HFFc6 (cell line): ENCODE measurements at regions not wholly inside any gene's neighbourhood (a gene's known extent, or its start where the extent isn't known, plus 50 kb on each side); places are given as distances from the start of the nearest gene placed in this dataset.

ENCODE experiments used
- DNase-seq: peaks from one replicate; pipeline ENCODE4 v3.0.0-alpha.2; 2018
- H3K27ac Mint-ChIP-seq: 2 replicates; pipeline ENCODE4 v1.8.0; 2020; ENCODE audit warnings: mild to moderate bottlenecking, mixed read lengths
- H3K27me3 Mint-ChIP-seq: 2 replicates; pipeline ENCODE4 v1.8.0; 2021; ENCODE audit warnings: mild to moderate bottlenecking, moderate library complexity, mixed read lengths; ENCODE audit not compliant: insufficient read depth
- H3K36me3 Mint-ChIP-seq: 2 replicates; pipeline ENCODE4 v1.8.0; 2021; ENCODE audit warnings: low read depth, mixed read lengths
- H3K4me1 Mint-ChIP-seq: 2 replicates; pipeline ENCODE4 v1.8.0; 2020; ENCODE audit warnings: low read depth, mixed read lengths
- H3K4me3 Mint-ChIP-seq: 2 replicates; pipeline ENCODE4 v1.8.0; 2020; ENCODE audit warnings: mild to moderate bottlenecking, moderate library complexity, mixed read lengths
- H3K9me3 Mint-ChIP-seq: 2 replicates; pipeline ENCODE4 v1.8.0; 2020; ENCODE audit warnings: mild to moderate bottlenecking, mixed read lengths
- CTCF ChIP-seq: fragments of 200-600 bp; sonication (generic); IDR thresholded peaks from 2 replicates; pipeline ENCODE4 v1.5.0; 2021; ENCODE audit warnings: antibody characterized with exemption, mild to moderate bottlenecking

- no peak for TF ChIP-seq CTCF
- no peak for DNase-seq
- Mint-ChIP-seq H3K4me1 (no peaks in the 10 kb centered on the region), H3K36me3 (0 out of 2 replicates have a peak, but pooled peaks cover 8% of the 10 kb centered on the region), H3K27me3 (no peaks in the 10 kb centered on the region; the same call in none of the 2 replicates), H3K9me3 (peaks cover 60% of the 10 kb centered on the region), H3K27ac (no peak overlapping the region), H3K4me3 (no peak overlapping the region)
These were observed 697.3 kb downstream of the NR2F2 start for GRCh38 chr15:97027772-97028171.

- no peak for DNase-seq
- H3K36me3 Mint-ChIP-seq, result 0 out of 2 replicates have a peak, but pooled peaks cover 8% of the 10 kb centered on the region
- H3K27ac Mint-ChIP-seq, result no peak overlapping the region
- H3K4me1 Mint-ChIP-seq, result no peaks in the 10 kb centered on the region
- peaks cover 58% of the 10 kb centered on the region for H3K9me3 Mint-ChIP-seq
- TF ChIP-seq CTCF, result no peak
- no peak overlapping the region for H3K4me3 Mint-ChIP-seq
- no peaks in the 10 kb centered on the region; the same call in 1 of the 2 replicates for H3K27me3 Mint-ChIP-seq
These were observed 699.8 kb downstream of the NR2F2 start for GRCh38 chr15:97030251-97030650.

GRCh38 chr15:97036301-97036700 lies 705.8 kb downstream of the NR2F2 start:
- 0 out of 2 replicates have a peak, but pooled peaks cover under 1% of the 10 kb centered on the region for H3K36me3 Mint-ChIP-seq
- H3K27ac Mint-ChIP-seq, result no peak overlapping the region
- no peak for TF ChIP-seq CTCF
- H3K9me3 Mint-ChIP-seq, result peaks cover 35% of the 10 kb centered on the region
- H3K4me1 Mint-ChIP-seq, result no peaks in the 10 kb centered on the region
- H3K27me3 Mint-ChIP-seq, result no peaks in the 10 kb centered on the region; the same call in 1 of the 2 replicates
- no peak overlapping the region for H3K4me3 Mint-ChIP-seq
- no peak for DNase-seq

GRCh38 chr15:97037080-97037479 lies 706.6 kb downstream of the NR2F2 start:
- H3K4me1 Mint-ChIP-seq, result no peaks in the 10 kb centered on the region
- no peaks in the 10 kb centered on the region; the same call in 1 of the 2 replicates for H3K27me3 Mint-ChIP-seq
- no peak overlapping the region for H3K27ac Mint-ChIP-seq
- no peak overlapping the region for H3K4me3 Mint-ChIP-seq
- H3K36me3 Mint-ChIP-seq, result no peaks in the 10 kb centered on the region
- TF ChIP-seq CTCF, result no peak
- DNase-seq, result no peak
- peaks cover 27% of the 10 kb centered on the region for H3K9me3 Mint-ChIP-seq

GRCh38 chr15:97045666-97046421 lies 715.3 kb downstream of the NR2F2 start:
- Mint-ChIP-seq H3K27ac (no peak overlapping the region), H3K27me3 (no peaks in the 10 kb centered on the region), H3K9me3 (peaks cover 36% of the 10 kb centered on the region), H3K4me1 (no peaks in the 10 kb centered on the region), H3K36me3 (no peaks in the 10 kb centered on the region), H3K4me3 (no peak overlapping the region)
- no peak for DNase-seq
- no peak for TF ChIP-seq CTCF
